ENCODE measurements at regions not wholly inside any gene's neighbourhood (a gene's known extent, or its start where the extent isn't known, plus 50 kb on each side); places are given as distances from the start of the nearest gene placed in this dataset.

GRCh38 chr18:55064073-55064472 is 104.8 kb upstream of the CCDC68 start:
- TF ChIP-seq CTCF (conservative IDR thresholded peaks at IDR 0.05; ENCODE audit: low read depth in 2 of 2) (no peak), REST (IDR thresholded peaks at IDR 0.05; ENCODE audit: unreplicated experiment) (no peak), EZH2 (IDR thresholded peaks at IDR 0.05; ENCODE audit: low read depth, unreplicated experiment) (no peak), ZNF331 (CRISPR knock-in tag; IDR thresholded peaks at IDR 0.05; ENCODE audit: low read depth) (no peak), POLR2AphosphoS5 (IDR thresholded peaks at IDR 0.05; ENCODE audit: low read depth) (no peak), EZH2phosphoT487 (IDR thresholded peaks at IDR 0.05; ENCODE audit: unreplicated experiment) (no peak), CREB1 (CRISPR knock-in tag; IDR thresholded peaks at IDR 0.05; ENCODE audit: low read depth) (no peak)
- TF ChIP-seq, protein P1, sequence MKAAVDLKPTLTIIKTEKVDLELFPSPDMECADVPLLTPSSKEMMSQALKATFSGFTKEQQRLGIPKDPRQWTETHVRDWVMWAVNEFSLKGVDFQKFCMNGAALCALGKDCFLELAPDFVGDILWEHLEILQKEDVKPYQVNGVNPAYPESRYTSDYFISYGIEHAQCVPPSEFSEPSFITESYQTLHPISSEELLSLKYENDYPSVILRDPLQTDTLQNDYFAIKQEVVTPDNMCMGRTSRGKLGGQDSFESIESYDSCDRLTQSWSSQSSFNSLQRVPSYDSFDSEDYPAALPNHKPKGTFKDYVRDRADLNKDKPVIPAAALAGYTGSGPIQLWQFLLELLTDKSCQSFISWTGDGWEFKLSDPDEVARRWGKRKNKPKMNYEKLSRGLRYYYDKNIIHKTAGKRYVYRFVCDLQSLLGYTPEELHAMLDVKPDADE (IDR thresholded peaks at IDR 0.05): no peak
